Loucy (cell line): ENCODE measurements at regions not wholly inside any gene's neighbourhood (a gene's known extent, or its start where the extent isn't known, plus 50 kb on each side); places are given as distances from the start of the nearest gene placed in this dataset.

Experiments used
- CTCF ChIP-seq: fragments of 200-600 bp; sonication (generic); conservative IDR thresholded peaks from 2 replicates; pipeline ENCODE4 v1.5.1; 2014; ENCODE audit warnings: mild to moderate bottlenecking, antibody characterized with exemption, low read length
- EZH2phosphoT487 ChIP-seq: fragments of 200-600 bp; IDR thresholded peaks from 2 replicates; pipeline ENCODE4 v1.6.1; 2018; ENCODE audit warnings: antibody characterized with exemption, mild to moderate bottlenecking, moderate library complexity, borderline replicate concordance

- TF ChIP-seq CTCF (no peak), EZH2phosphoT487 (no peak)
Measured at GRCh38 chr6:170038251-170038650, 252.6 kb downstream of the DLL1 start.
